Endothelial cell of umbilical vein (primary cell): ENCODE measurements at regions not wholly inside any gene's neighbourhood (a gene's known extent, or its start where the extent isn't known, plus 50 kb on each side); places are given as distances from the start of the nearest gene placed in this dataset.

Experiments used
- BruUV-seq: library from RNA; stranded (reverse); fragments of 400-500 nt; replicated peaks from 2 replicates; lab custom pipeline; 2021; lab: Mats Ljungman, UMichigan
- CTCF ChIA-PET: fragments of 300-600, 350-600 bp; sonication (Branson Sonifier 250); formaldehyde crosslinking; loops from one replicate; lab custom pipeline; 2021; ENCODE audit warnings: antibody characterized with exemption, inconsistent platforms; lab: Charles Lee
- POLR2A ChIA-PET: fragments of 300-600, 350-600 bp; sonication (Branson Sonifier 250); formaldehyde crosslinking; loops from one replicate; lab custom pipeline; 2021; ENCODE audit warnings: antibody characterized with exemption, inconsistent platforms; lab: Charles Lee
- DNase-seq: peaks from one replicate; pipeline ENCODE4 v3.0.0-alpha.2; 2011; ENCODE audit warnings: low read depth, low spot score
- FAIRE-seq: peaks from 2 replicates; lab custom pipeline; 2011; peaks lifted over from hg19 to GRCh38; lab: Jason Lieb, UNC
- H2AFZ ChIP-seq: 2 replicates; pipeline ENCODE4 v1.6.0; 2012; ENCODE audit warnings: low read depth, low read length, control low read depth, inconsistent platforms
- H3K27ac ChIP-seq: 2 replicates; pipeline ENCODE4 v1.5.1; 2011; ENCODE audit warnings: low read depth, mild to moderate bottlenecking, control low read depth, low read length, moderate library complexity; ENCODE audit not compliant: insufficient read depth
- H3K27me3 ChIP-seq, 2 experiments: 2 replicates each; pipeline versions ENCODE4 v1.6.0 to v1.6.1; 2011; ENCODE audit warnings: low read length in 2 of 2, mixed read lengths in 1 of 2; ENCODE audit not compliant: control insufficient read depth in 2 of 2, insufficient read depth in 2 of 2
- H3K36me3 ChIP-seq, 2 experiments: 2 replicates in 1 of 2; 3 replicates in 1 of 2; pipeline ENCODE4 v1.5.1; 2011; ENCODE audit warnings: low read length in 2 of 2, mild to moderate bottlenecking in 1 of 2, moderate library complexity in 1 of 2; ENCODE audit not compliant: control insufficient read depth in 2 of 2, insufficient read depth in 2 of 2; ENCODE audit errors: extremely low read depth in 1 of 2
- H3K4me1 ChIP-seq: 3 replicates; pipeline ENCODE4 v1.5.1; 2011; ENCODE audit warnings: mild to moderate bottlenecking, low read length; ENCODE audit not compliant: control insufficient read depth, insufficient read depth; ENCODE audit errors: extremely low read depth
- H3K4me2 ChIP-seq: 2 replicates; pipeline ENCODE4 v1.6.1; 2011; ENCODE audit warnings: low read length, control low read depth, mixed read lengths; ENCODE audit not compliant: insufficient read depth
- H3K4me3 ChIP-seq, 3 experiments: fragments of 200-600 bp in 1 of 3; sonication (generic), shearing (Covaris generic) in 1 of 3; replicated peaks in 1 of 3; 2 replicates each; pipeline ENCODE4 v1.5.1; 2011 to 2016; ENCODE audit warnings: control low read depth in 3 of 3, low read length in 3 of 3, mild to moderate bottlenecking in 2 of 3, inconsistent platforms in 1 of 3, low read depth in 1 of 3, moderate library complexity in 1 of 3; ENCODE audit not compliant: insufficient read depth in 1 of 3
- H3K79me2 ChIP-seq: 2 replicates; pipeline ENCODE4 v1.6.0; 2012; ENCODE audit warnings: low read length, inconsistent platforms; ENCODE audit not compliant: control insufficient read depth, insufficient read depth
- H3K9ac ChIP-seq: replicated peaks from 2 replicates; pipeline ENCODE3; 2011; ENCODE audit warnings: low read length, control low read depth; ENCODE audit not compliant: insufficient read depth; ENCODE audit errors: extremely low read depth
- H3K9me1 ChIP-seq: replicated peaks from 3 replicates; pipeline ENCODE4 v1.6.0; 2011; ENCODE audit warnings: mild to moderate bottlenecking, low read length; ENCODE audit not compliant: control insufficient read depth, insufficient read depth; ENCODE audit errors: extremely low read depth
- H3K9me3 ChIP-seq: replicated peaks from 2 replicates; pipeline ENCODE4 v1.5.1; 2012; ENCODE audit warnings: low read length, inconsistent platforms; ENCODE audit not compliant: control insufficient read depth, insufficient read depth
- H4K20me1 ChIP-seq: replicated peaks from 2 replicates; pipeline ENCODE3; 2011; ENCODE audit warnings: mild to moderate bottlenecking, low read length; ENCODE audit not compliant: control insufficient read depth, insufficient read depth; ENCODE audit errors: extremely low read depth
- CTCF ChIP-seq, 2 donors: IDR thresholded peaks; 1 replicate in 1 of 2; 2 replicates in 1 of 2; pipeline ENCODE4 v1.5.1; 2011; ENCODE audit warnings: low read length in 2 of 2, mild to moderate bottlenecking in 2 of 2, moderate library complexity in 2 of 2, control low read depth in 1 of 2, inconsistent platforms in 1 of 2, low read depth in 1 of 2; ENCODE audit not compliant: insufficient read depth in 1 of 2; ENCODE audit errors: extremely low read depth in 1 of 2
- EZH2 ChIP-seq: IDR thresholded peaks from 2 replicates; pipeline ENCODE4 v1.6.1; 2012; ENCODE audit warnings: borderline replicate concordance, low read depth, mild to moderate bottlenecking, moderate library complexity, low read length, inconsistent platforms; ENCODE audit not compliant: severe bottlenecking
- FOS ChIP-seq: IDR thresholded peaks from 2 replicates; pipeline ENCODE4 v1.6.1; 2011; ENCODE audit warnings: mild to moderate bottlenecking, low read length, moderate library complexity, borderline replicate concordance; ENCODE audit not compliant: insufficient read depth
- GATA2 ChIP-seq: IDR thresholded peaks from 2 replicates; pipeline ENCODE4 v1.7.0; 2011; ENCODE audit warnings: low read depth, mild to moderate bottlenecking, moderate library complexity, mixed read lengths, low read length; ENCODE audit not compliant: insufficient read length, insufficient read depth
- JUN ChIP-seq: IDR thresholded peaks from 2 replicates; pipeline ENCODE4 v1.6.1; 2011; ENCODE audit warnings: borderline replicate concordance, low read depth; ENCODE audit not compliant: insufficient read length, insufficient read depth
- MAX ChIP-seq: IDR thresholded peaks from 2 replicates; pipeline ENCODE4 v1.6.1; 2011; ENCODE audit not compliant: insufficient read depth, insufficient read length
- MYC ChIP-seq: IDR thresholded peaks from one replicate; pipeline ENCODE4 v1.6.1; 2011; ENCODE audit warnings: mild to moderate bottlenecking, low read depth, low read length
- POLR2A ChIP-seq: IDR thresholded peaks from 2 replicates; pipeline ENCODE4 v1.6.1; 2012; ENCODE audit warnings: low read depth, mild to moderate bottlenecking, control low read depth, low read length
- POLR2AphosphoS5 ChIP-seq: IDR thresholded peaks from 2 replicates; pipeline ENCODE4 v1.6.1; 2012; ENCODE audit warnings: low read depth, mild to moderate bottlenecking, control low read depth, low read length, moderate library complexity; ENCODE audit not compliant: insufficient read depth
- dilution Hi-C: fragments of 300-500 bp; cut with MboI; formaldehyde crosslinking; loops from one replicate; pipeline ENCODE4 v1.15.0; 2019; ENCODE audit warnings: low sequenced_read_pairs; ENCODE audit not compliant: extremely low pct_ligation_motif_present
- intact Hi-C: fragments of 100-400 bp; cut with micrococcal nuclease; formaldehyde crosslinking; loops from one replicate; pipeline ENCODE4 v1.10.0; 2022

GRCh38 chr14:48435221-48435620, 759.8 kb upstream of the MDGA2 start:
- dilution Hi-C loops: no loop called here

More at GRCh38 chr14:48435221-48435620, 759.8 kb upstream of the MDGA2 start:
- POLR2A ChIA-PET: no interaction called here
- DNase-seq (no peak), FAIRE-seq (no peak)
- no peaks in the 10 kb centered on the region for H3K9me1 ChIP-seq
- H3K79me2 ChIP-seq: no peaks in the 10 kb centered on the region
- H3K4me2 ChIP-seq: no peak overlapping the region
- no peak for TF ChIP-seq JUN
- no peak for TF ChIP-seq CTCF (IDR thresholded peaks at IDR 0.05; ENCODE audit: extremely low read depth in 1 of 2, insufficient read depth in 1 of 2, low read depth in 1 of 2, low read length in 2 of 2)
- TF ChIP-seq MYC: no peak
- no peak for TF ChIP-seq POLR2AphosphoS5
- no peak for TF ChIP-seq FOS
- no peak for TF ChIP-seq GATA2
- no peak for TF ChIP-seq EZH2
- TF ChIP-seq POLR2A: no peak
- TF ChIP-seq MAX: no peak
- no peaks in the 10 kb centered on the region for H4K20me1 ChIP-seq
- intact Hi-C loops: no loop called here
- H3K4me3 ChIP-seq: no peak overlapping the region
- CTCF ChIA-PET: no interaction called here
- no peaks in the 10 kb centered on the region for H3K36me3 ChIP-seq
- no peaks in the 10 kb centered on the region for H3K9me3 ChIP-seq
- H3K9ac ChIP-seq: no peak overlapping the region
- H3K27ac ChIP-seq: no peak overlapping the region
- no peak overlapping the region for H2AFZ ChIP-seq
- H3K4me1 ChIP-seq: no peaks in the 10 kb centered on the region
- no peaks in the 10 kb centered on the region for H3K27me3 ChIP-seq
- BruUV-seq: no TSS peak
